ENCODE measurements at regions not wholly inside any gene's neighbourhood (a gene's known extent, or its start where the extent isn't known, plus 50 kb on each side); places are given as distances from the start of the nearest gene placed in this dataset.

GRCh38 chr12:60391051-60391450 lies 795.2 kb downstream of the SLC16A7 start:
- no peak for FAIRE-seq

GRCh38 chr12:60391791-60392190 lies 796.0 kb downstream of the SLC16A7 start:
- FAIRE-seq, result no peak

- no peak for FAIRE-seq
Observed at GRCh38 chr12:60393093-60393492, 797.3 kb downstream of the SLC16A7 start.

GRCh38 chr12:60394665-60395064 lies 798.8 kb downstream of the SLC16A7 start:
- FAIRE-seq, result no peak

GRCh38 chr12:60398547-60398946 lies 802.7 kb downstream of the SLC16A7 start:
- FAIRE-seq, result no peak

- no peak for FAIRE-seq
Observed at GRCh38 chr12:60399064-60399463, 803.2 kb downstream of the SLC16A7 start.

- FAIRE-seq, result no peak
Observed at GRCh38 chr12:60402996-60403395, 807.2 kb downstream of the SLC16A7 start.

GRCh38 chr12:60415351-60415750 lies 819.5 kb downstream of the SLC16A7 start:
- FAIRE-seq, result no peak

- no peak for FAIRE-seq
Observed at GRCh38 chr12:60419986-60420385, 824.2 kb downstream of the SLC16A7 start.

- FAIRE-seq, result no peak
Observed at GRCh38 chr12:60421741-60422140, 825.9 kb downstream of the SLC16A7 start.

GRCh38 chr12:60437297-60437696 lies 841.5 kb downstream of the SLC16A7 start:
- FAIRE-seq, result no peak

GRCh38 chr12:60441577-60441976 lies 845.7 kb downstream of the SLC16A7 start:
- FAIRE-seq, result no peak

GRCh38 chr12:60451457-60451856 lies 855.6 kb downstream of the SLC16A7 start:
- FAIRE-seq, result no peak

GRCh38 chr12:60465060-60465459 lies 869.2 kb downstream of the SLC16A7 start:
- no peak for FAIRE-seq

GRCh38 chr12:60468546-60468945 lies 872.7 kb downstream of the SLC16A7 start:
- FAIRE-seq, result no peak

- no peak for FAIRE-seq
Observed at GRCh38 chr12:60475825-60476224, 880.0 kb downstream of the SLC16A7 start.

- FAIRE-seq, result no peak
Observed at GRCh38 chr12:60487284-60487683, 891.5 kb downstream of the SLC16A7 start.

GRCh38 chr12:60489071-60489470 lies 893.2 kb downstream of the SLC16A7 start:
- no peak for FAIRE-seq

- no peak for FAIRE-seq
Observed at GRCh38 chr12:60494244-60494643, 898.4 kb downstream of the SLC16A7 start.

- no peak for FAIRE-seq
Observed at GRCh38 chr12:60498656-60499055, 902.8 kb downstream of the SLC16A7 start.

GRCh38 chr12:60501124-60501729 lies 905.4 kb downstream of the SLC16A7 start:
- FAIRE-seq, result no peak

GRCh38 chr12:60522684-60523400 lies 927.0 kb downstream of the SLC16A7 start:
- no peak for FAIRE-seq

GRCh38 chr12:60529261-60529660 lies 933.4 kb downstream of the SLC16A7 start:
- FAIRE-seq, result no peak

GRCh38 chr12:60529723-60530122 lies 933.9 kb downstream of the SLC16A7 start:
- no peak for FAIRE-seq

- FAIRE-seq, result no peak
Observed at GRCh38 chr12:60535363-60535762, 939.5 kb downstream of the SLC16A7 start.

All from TTC549 (cell line).